Pancreas (tissue), 10 donors: ENCODE measurements at regions not wholly inside any gene's neighbourhood (a gene's known extent, or its start where the extent isn't known, plus 50 kb on each side); places are given as distances from the start of the nearest gene placed in this dataset.

Experiments used
- ATAC-seq, 4 donors: fragments of 200-7000 bp; cut with Tn5 transposase; one replicate each; pipeline versions ENCODE4 v1.8.0 to v1.9.1; 2020; ENCODE audit warnings: mild to moderate bottlenecking in 4 of 4, moderate library complexity in 4 of 4
- DNase-seq, 6 donors: peaks; one replicate each; pipeline ENCODE4 v3.0.0-alpha.2; 2020
- FAIRE-seq: peaks from 2 replicates; lab custom pipeline; 2012; peaks lifted over from hg19 to GRCh38; lab: Jason Lieb, UNC
- H3K27ac ChIP-seq, 4 donors: fragments of 200-600 bp; sonication (generic); 1 replicate in 3 of 4; 2 replicates in 1 of 4; pipeline versions ENCODE4 v1.5.0 to v1.8.0; 2020
- H3K27me3 ChIP-seq, 4 donors: fragments of 200-600 bp; one replicate each; pipeline ENCODE4 v1.8.0; 2021
- H3K36me3 ChIP-seq, 3 donors: fragments of 200-600 bp; sonication (generic) in 1 of 3; one replicate each; pipeline versions ENCODE4 v1.5.0 to v1.8.0; 2020 to 2021
- H3K4me1 ChIP-seq, 3 donors: fragments of 200-600 bp; one replicate each; pipeline ENCODE4 v1.8.0; 2021
- H3K4me3 ChIP-seq, 4 donors: fragments of 200-600 bp; sonication (generic) in 2 of 4; one replicate each; pipeline versions ENCODE4 v1.5.0 to v1.8.0; 2020 to 2021
- H3K9me3 ChIP-seq, 4 donors: fragments of 200-600 bp; one replicate each; pipeline ENCODE4 v1.8.0; 2021
- CTCF ChIP-seq, 4 donors: fragments of 200-600 bp; sonication (generic) in 3 of 4; IDR thresholded peaks; one replicate each; pipeline versions ENCODE4 v1.5.0 to v1.8.0; 2021; ENCODE audit warnings: antibody characterized with exemption in 4 of 4
- WGBS, 2 donors: extraction: QIAGEN DNeasy Blood & Tissue Kit; methylation state at CpG; one replicate each; pipeline ENCODE4 v1.1.7; 2013; 5-methylcytosine and 5-hydroxymethylcytosine counted together
- intact Hi-C, 3 donors: fragments of 100-400 bp; cut with DNase I; formaldehyde crosslinking; loops; one replicate each; pipeline versions ENCODE4 v1.11.1 to v1.14.2; 2022
- donor health status: healthy with polysubstance abuse.
- donor health status: DM: no; HTN: no; CAD: no; lungs with moderate emphysema.
- donor health status: DM: no; HTN: no; CAD: no.
- donor health status: control.
- donor health status: control.
- donor health status: Bipolar disorder and iron deficiency.
- donor health status: DM: yes; HTN: yes; CAD: no.
- donor health status: DM: no; HTN: no; CAD: no.
- donor health status: DM: no; HTN: no; CAD: no.
- donor health status: DM: yes; HTN: yes; CAD: no.

GRCh38 chr12:76153616-76154015 lies 69.1 kb upstream of the NAP1L1 start:
- WGBS, 2 donors, result 68 to 73% methylated on average over 3 of the region's 3 CpGs
- FAIRE-seq (no peak), ATAC-seq (no peak), DNase-seq (no peak)
- Histone ChIP-seq H3K4me3 (no peak overlapping the region), H3K27ac (no peak overlapping the region), H3K36me3 (no peaks in the 10 kb centered on the region), H3K4me1 (no peaks in the 10 kb centered on the region), H3K27me3 (no peaks in the 10 kb centered on the region), H3K9me3 (no peaks in the 10 kb centered on the region)
- no peak for TF ChIP-seq CTCF (IDR thresholded peaks at IDR 0.05)
- intact Hi-C loops, result no loop called here

- H3K9me3 ChIP-seq, result no peaks in the 10 kb centered on the region
- H3K27ac ChIP-seq, result no peak overlapping the region
- DNase-seq (no peak), ATAC-seq (peak in 1 of 4 donors; percentile 49), FAIRE-seq (no peak)
- WGBS, 2 donors, result 67 to 75% methylated on average over 4 of the region's 4 CpGs
- no peaks in the 10 kb centered on the region for H3K27me3 ChIP-seq
- H3K4me3 ChIP-seq, result no peak overlapping the region
- H3K4me1 ChIP-seq, result no peaks in the 10 kb centered on the region
- intact Hi-C loops, result no loop called here
- no peaks in the 10 kb centered on the region for H3K36me3 ChIP-seq
- no peak for TF ChIP-seq CTCF (IDR thresholded peaks at IDR 0.05)
Measured at GRCh38 chr12:76152181-76152807, 67.8 kb upstream of the NAP1L1 start.

- Histone ChIP-seq H3K36me3 (no peaks in the 10 kb centered on the region), H3K9me3 (no peaks in the 10 kb centered on the region), H3K4me1 (no peaks in the 10 kb centered on the region), H3K27ac (no peak overlapping the region), H3K27me3 (no peaks in the 10 kb centered on the region), H3K4me3 (no peak overlapping the region)
- DNase-seq, result no peak
- ATAC-seq, result no peak
- WGBS, 2 donors, result 21 to 24% methylated on average over 1 of the region's 1 CpG
- no peak for TF ChIP-seq CTCF (IDR thresholded peaks at IDR 0.05)
- intact Hi-C loops, result no loop called here
- FAIRE-seq, result no peak
Measured at GRCh38 chr12:76144245-76144549, 59.7 kb upstream of the NAP1L1 start.

- H3K9me3 ChIP-seq, result no peaks in the 10 kb centered on the region
- TF ChIP-seq CTCF (IDR thresholded peaks at IDR 0.05), result no peak
- intact Hi-C loops, result no loop called here
- no peaks in the 10 kb centered on the region for H3K4me1 ChIP-seq
- H3K27me3 ChIP-seq, result no peaks in the 10 kb centered on the region
- FAIRE-seq (no peak), DNase-seq (no peak), ATAC-seq (no peak)
- 41 to 46% methylated on average over 6 of the region's 6 CpGs for WGBS, 2 donors
- H3K4me3 ChIP-seq, result no peak overlapping the region
- H3K27ac ChIP-seq, result no peak overlapping the region
- H3K36me3 ChIP-seq, result no peaks in the 10 kb centered on the region
Measured at GRCh38 chr12:76143343-76144244, 59.1 kb upstream of the NAP1L1 start.

GRCh38 chr12:76142305-76142704 lies 57.8 kb upstream of the NAP1L1 start:
- no peak for TF ChIP-seq CTCF (IDR thresholded peaks at IDR 0.05)
- WGBS, 2 donors, result 44 to 59% methylated on average over 3 of the region's 3 CpGs

More at GRCh38 chr12:76142305-76142704, 57.8 kb upstream of the NAP1L1 start:
- ATAC-seq (no peak), FAIRE-seq (no peak), DNase-seq (no peak)
- H3K27ac ChIP-seq, result no peak overlapping the region
- H3K9me3 ChIP-seq, result no peaks in the 10 kb centered on the region
- H3K4me1 ChIP-seq, result no peaks in the 10 kb centered on the region
- no peaks in the 10 kb centered on the region for H3K27me3 ChIP-seq
- intact Hi-C loops, result no loop called here
- no peaks in the 10 kb centered on the region for H3K36me3 ChIP-seq
- no peak overlapping the region for H3K4me3 ChIP-seq
